Osteoblast (primary cell): ENCODE measurements at regions not wholly inside any gene's neighbourhood (a gene's known extent, or its start where the extent isn't known, plus 50 kb on each side); places are given as distances from the start of the nearest gene placed in this dataset.

Experiments used
- DNase-seq: peaks from one replicate; pipeline ENCODE4 v3.0.0; 2011; ENCODE audit warnings: low spot score, mixed read lengths; ENCODE audit not compliant: insufficient read length; ENCODE audit errors: missing footprints
- H2AFZ ChIP-seq: 2 replicates; pipeline ENCODE4 v1.6.0; 2011; ENCODE audit warnings: mild to moderate bottlenecking, low read length
- H3K27ac ChIP-seq: 2 replicates; pipeline ENCODE4 v1.5.1; 2011; ENCODE audit warnings: mild to moderate bottlenecking, low read depth, low read length, moderate library complexity
- H3K27me3 ChIP-seq: 2 replicates; pipeline ENCODE4 v1.6.0; 2012; ENCODE audit warnings: mild to moderate bottlenecking, control low read depth, inconsistent platforms, low read length, moderate library complexity; ENCODE audit not compliant: insufficient read depth
- H3K36me3 ChIP-seq: 2 replicates; pipeline ENCODE4 v1.5.1; 2011; ENCODE audit warnings: mild to moderate bottlenecking, low read length, control low read depth, moderate library complexity; ENCODE audit not compliant: insufficient read depth
- H3K4me1 ChIP-seq: 2 replicates; pipeline ENCODE4 v1.5.1; 2011; ENCODE audit warnings: mild to moderate bottlenecking, low read length, control low read depth, moderate library complexity; ENCODE audit not compliant: insufficient read depth
- H3K4me2 ChIP-seq: 2 replicates; pipeline ENCODE4 v1.6.0; 2011; ENCODE audit warnings: mild to moderate bottlenecking, low read length; ENCODE audit not compliant: insufficient read depth
- H3K4me3 ChIP-seq: fragments of 200-600 bp; sonication (generic); 3 replicates; pipeline ENCODE4 v1.5.1; 2012; ENCODE audit warnings: mild to moderate bottlenecking, low read length, inconsistent platforms; ENCODE audit not compliant: insufficient read depth
- H3K79me2 ChIP-seq: 2 replicates; pipeline ENCODE4 v1.6.0; 2012; ENCODE audit warnings: mild to moderate bottlenecking, low read length, control low read depth, inconsistent platforms; ENCODE audit not compliant: insufficient read depth
- H3K9me3 ChIP-seq: 2 replicates; pipeline ENCODE4 v1.5.1; 2011; ENCODE audit warnings: low read depth, low read length, control low read depth
- H4K20me1 ChIP-seq: 2 replicates; pipeline ENCODE4 v1.6.0; 2012; ENCODE audit warnings: mild to moderate bottlenecking, low read length, control low read depth; ENCODE audit not compliant: insufficient read depth
- CTCF ChIP-seq: IDR thresholded peaks from 2 replicates; pipeline ENCODE4 v1.5.1; 2011; ENCODE audit warnings: mild to moderate bottlenecking, low read depth, low read length, moderate library complexity; ENCODE audit errors: extremely low read depth

- no peaks in the 10 kb centered on the region for H4K20me1 ChIP-seq
- H3K4me1 ChIP-seq = no peaks in the 10 kb centered on the region
- no peak for TF ChIP-seq CTCF
- H3K9me3 ChIP-seq = peaks cover 2% of the 10 kb centered on the region
- no peak for DNase-seq
- no peaks in the 10 kb centered on the region for H3K79me2 ChIP-seq
- no peak overlapping the region for H3K27ac ChIP-seq
- no peak overlapping the region for H2AFZ ChIP-seq
- no peaks in the 10 kb centered on the region for H3K36me3 ChIP-seq
- H3K4me2 ChIP-seq = no peak overlapping the region
- no peaks in the 10 kb centered on the region for H3K27me3 ChIP-seq
- H3K4me3 ChIP-seq = no peak overlapping the region
Measured at GRCh38 chr18:40569605-40570004, 1385.4 kb upstream of the PIK3C3 start.

- Histone ChIP-seq H3K9me3 (no peaks in the 10 kb centered on the region), H3K36me3 (no peaks in the 10 kb centered on the region), H2AFZ (no peak overlapping the region), H4K20me1 (no peaks in the 10 kb centered on the region), H3K27ac (no peak overlapping the region), H3K4me1 (no peaks in the 10 kb centered on the region), H3K79me2 (no peaks in the 10 kb centered on the region), H3K4me2 (no peak overlapping the region), H3K27me3 (no peaks in the 10 kb centered on the region), H3K4me3 (no peak overlapping the region)
- no peak for TF ChIP-seq CTCF
- no peak for DNase-seq
Measured at GRCh38 chr18:40566510-40566844, 1388.6 kb upstream of the PIK3C3 start.

- Histone ChIP-seq H3K9me3 (no peaks in the 10 kb centered on the region), H4K20me1 (no peaks in the 10 kb centered on the region), H2AFZ (no peak overlapping the region), H3K4me1 (no peaks in the 10 kb centered on the region), H3K79me2 (no peaks in the 10 kb centered on the region), H3K4me2 (no peak overlapping the region), H3K27ac (no peak overlapping the region), H3K36me3 (no peaks in the 10 kb centered on the region), H3K27me3 (no peaks in the 10 kb centered on the region), H3K4me3 (no peak overlapping the region)
- TF ChIP-seq CTCF = no peak
- no peak for DNase-seq
Measured at GRCh38 chr18:40565805-40566509, 1389.1 kb upstream of the PIK3C3 start.

- Histone ChIP-seq H3K4me3 (no peak overlapping the region), H2AFZ (no peak overlapping the region), H3K4me1 (no peaks in the 10 kb centered on the region), H3K4me2 (no peak overlapping the region), H4K20me1 (no peaks in the 10 kb centered on the region), H3K27me3 (no peaks in the 10 kb centered on the region), H3K79me2 (no peaks in the 10 kb centered on the region), H3K36me3 (no peaks in the 10 kb centered on the region), H3K27ac (no peak overlapping the region), H3K9me3 (no peaks in the 10 kb centered on the region)
- no peak for DNase-seq
- no peak for TF ChIP-seq CTCF
Measured at GRCh38 chr18:40559556-40559955, 1395.5 kb upstream of the PIK3C3 start.
